Right renal pelvis (tissue), 4 donors: ENCODE measurements at regions not wholly inside any gene's neighbourhood (a gene's known extent, or its start where the extent isn't known, plus 50 kb on each side); places are given as distances from the start of the nearest gene placed in this dataset.
"Not testable (repeated sequence)": the region's sequence is repeated elsewhere in the genome, so short reads cannot be mapped to it uniquely, and the experiment has no call there.

ENCODE experiments used
- DNase-seq, 4 donors: peaks; one replicate each; pipeline ENCODE4 v3.0.0-alpha.2; 2013; ENCODE audit warnings: low read depth in 4 of 4, low spot score in 3 of 4, missing footprints in 1 of 4

DNA sequence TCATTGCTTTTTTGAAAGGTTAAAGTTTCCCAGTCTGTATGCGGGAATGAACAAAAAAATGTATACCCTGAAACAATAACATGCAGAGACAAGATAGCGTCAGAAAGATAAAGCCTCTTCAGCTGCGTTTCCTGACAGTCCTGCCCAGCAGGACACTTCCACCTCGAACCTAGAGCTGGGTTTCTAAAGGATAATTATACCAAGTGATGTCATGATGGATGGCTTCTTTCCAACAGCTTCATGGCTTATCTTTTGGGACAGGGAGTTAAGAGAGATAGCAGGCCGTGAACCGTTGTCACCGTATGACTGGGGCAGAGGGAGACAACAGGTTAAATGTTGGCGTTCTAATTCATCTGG, 267.6 kb upstream of the SGK1 start:
- no peak for DNase-seq

DNA sequence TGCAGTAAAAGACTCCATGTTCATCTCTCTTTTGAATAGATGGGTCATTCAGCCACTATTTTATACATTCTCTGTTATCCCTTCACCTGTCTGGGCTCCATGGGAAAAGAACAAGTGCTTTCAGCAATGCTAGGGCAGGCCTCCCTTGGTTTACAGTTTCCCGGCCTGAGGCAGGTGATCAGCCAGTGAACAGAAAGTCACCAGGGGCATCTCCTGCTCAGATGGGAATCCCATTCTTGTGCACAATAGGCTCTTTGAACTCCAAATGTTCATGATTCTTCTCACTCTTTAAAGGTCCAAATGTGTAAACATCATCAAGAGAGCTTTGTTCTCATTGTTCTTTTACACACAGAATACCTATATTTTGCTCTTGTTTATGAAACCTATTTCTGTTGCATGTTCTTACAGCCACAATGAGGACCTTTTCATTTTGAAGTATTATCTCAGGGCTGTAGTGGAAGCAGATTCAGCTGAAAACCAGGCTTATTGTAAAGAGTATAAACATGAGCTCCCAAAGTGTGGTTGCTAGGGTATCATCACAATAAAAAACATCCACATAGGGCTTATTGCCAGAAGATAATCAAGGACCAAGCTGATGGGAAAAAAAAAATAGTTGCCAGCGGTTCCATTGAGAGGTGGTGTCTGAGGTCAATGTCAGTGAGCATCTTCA, 267.1 kb upstream of the SGK1 start:
- no peak for DNase-seq

DNA sequence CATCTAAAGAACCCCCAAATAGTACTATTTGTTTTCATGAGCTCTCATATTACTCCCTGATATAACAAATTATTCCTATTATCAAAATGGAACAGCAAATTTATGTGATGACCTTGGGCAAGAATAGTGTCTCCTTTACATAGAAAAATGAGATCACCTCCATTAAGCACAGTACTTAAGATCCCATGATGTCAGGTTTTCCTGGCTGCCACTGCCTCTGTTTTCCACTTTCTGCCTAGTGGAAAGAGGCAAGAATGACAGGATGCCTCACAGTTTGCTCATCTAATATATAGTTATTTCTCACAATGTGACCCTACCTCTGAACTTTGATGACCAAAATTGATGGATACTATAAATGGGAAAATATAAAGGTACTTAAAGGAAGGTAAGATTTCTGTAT, 260.1 kb upstream of the SGK1 start:
- no peak for DNase-seq

DNA sequence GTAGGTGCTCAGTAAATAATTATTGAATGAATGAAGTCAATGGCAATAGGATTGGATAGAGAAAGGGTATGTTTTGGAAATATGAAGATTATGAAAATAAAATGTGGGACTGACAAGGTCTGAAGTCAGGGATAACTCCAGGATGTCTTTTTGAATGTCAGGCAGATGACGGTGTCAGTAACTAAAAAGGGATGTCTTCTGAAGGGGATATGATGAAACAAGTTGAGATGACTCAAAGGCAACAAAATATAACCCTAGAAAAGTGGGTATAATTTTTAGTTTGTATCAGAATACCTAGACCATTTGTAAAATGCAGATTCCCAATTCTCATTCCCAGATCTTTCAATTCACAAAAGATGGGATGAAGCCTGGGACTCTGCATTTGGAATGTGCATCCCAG, 257.3 kb upstream of the SGK1 start:
- no peak for DNase-seq

DNA sequence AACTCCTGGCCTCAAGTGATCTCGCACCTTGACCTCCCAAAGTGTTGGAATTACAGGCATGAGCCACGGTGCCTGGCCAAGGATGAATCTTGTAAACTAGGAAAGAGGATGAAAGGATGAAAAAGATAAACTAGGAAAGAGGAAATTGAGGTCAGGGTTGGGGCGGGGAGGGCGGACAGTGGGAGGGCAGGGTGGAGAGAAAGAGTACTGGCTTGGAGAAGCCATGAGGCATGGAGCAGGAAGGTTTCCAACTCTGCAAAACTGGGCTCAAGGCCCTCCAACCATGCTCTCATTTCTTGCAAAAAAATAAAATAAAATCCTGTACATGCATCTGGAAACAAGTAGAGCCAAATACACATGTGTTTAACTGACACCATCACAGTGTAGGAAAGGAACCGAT, 256.6 kb upstream of the SGK1 start:
- no peak for DNase-seq

DNA sequence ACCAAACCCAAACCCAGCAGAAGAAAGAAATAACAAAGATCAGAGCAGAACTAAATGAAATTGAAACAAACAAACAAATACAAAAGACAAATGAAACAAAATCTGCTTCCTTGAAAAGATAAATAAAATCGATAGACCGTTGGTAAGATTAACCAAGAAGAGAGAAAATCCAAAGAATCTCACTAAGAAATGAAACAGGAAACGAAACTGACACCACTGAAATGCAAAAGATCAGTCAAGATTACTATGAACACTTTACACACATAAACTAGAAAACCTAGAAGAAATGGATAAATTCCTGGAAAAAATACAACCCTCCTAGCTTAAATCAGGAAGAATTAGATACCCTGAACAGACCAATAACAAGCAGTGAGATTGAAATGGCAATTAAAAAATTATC, 252.1 kb upstream of the SGK1 start:
- not testable (repeated sequence) for DNase-seq

DNA sequence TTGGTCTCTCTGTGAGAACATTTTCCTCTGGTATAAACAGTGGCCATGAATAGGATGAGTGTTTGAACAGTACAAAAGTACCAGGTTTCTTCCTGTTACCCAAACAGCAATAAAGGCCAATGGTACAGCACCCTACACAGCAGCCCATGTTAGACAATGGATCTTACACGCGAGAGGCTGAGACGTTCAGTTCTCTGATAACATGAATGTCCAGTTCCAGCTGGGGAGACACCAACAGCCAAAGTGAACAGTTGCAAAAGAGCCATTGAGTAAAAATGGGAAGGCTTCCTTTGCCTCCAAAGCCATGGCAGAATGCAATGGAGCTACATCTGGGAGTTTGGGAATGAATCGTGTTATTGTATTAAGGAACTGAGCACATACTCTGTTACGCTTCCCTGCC, 246.8 kb upstream of the SGK1 start:
- DNase-seq = no peak

DNA sequence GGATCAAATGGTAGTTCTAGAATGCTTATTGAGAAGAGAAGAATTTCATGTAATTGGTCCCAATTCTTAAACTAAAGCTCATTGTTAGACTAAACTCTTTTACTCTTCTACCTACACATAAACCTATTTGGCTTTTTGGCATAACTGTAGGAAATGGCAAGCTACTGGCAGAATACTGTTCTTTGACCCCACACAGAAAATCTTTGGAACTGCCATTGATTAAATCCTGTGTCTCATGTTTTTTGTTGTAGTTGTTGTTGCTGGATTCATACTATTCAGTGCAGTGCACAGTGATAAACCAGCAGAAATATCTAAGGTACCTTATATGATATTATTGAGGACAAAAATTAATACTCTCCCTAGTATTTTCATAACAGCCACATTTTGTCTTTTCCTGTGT, 242.1 kb upstream of the SGK1 start:
- no peak for DNase-seq

DNA sequence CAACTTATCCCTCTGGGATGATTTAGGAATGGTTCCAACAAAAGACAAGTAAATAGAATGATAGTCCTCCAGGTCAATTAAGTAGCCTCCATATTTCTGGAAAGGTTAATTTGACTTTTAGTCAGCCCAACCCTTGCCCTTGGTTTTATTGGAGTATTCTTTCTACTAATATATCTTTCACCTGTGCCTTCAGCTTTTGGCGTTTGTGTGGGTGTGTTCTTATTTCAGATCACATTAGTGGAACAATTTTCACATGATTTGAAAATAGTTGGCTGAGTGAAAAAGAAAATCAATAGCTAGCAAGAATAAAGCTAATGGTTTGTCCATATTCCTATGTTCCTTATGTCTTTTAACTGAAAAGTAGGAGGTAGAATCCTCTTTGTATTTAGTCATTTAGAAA, 239.6 kb upstream of the SGK1 start:
- no peak for DNase-seq

DNA sequence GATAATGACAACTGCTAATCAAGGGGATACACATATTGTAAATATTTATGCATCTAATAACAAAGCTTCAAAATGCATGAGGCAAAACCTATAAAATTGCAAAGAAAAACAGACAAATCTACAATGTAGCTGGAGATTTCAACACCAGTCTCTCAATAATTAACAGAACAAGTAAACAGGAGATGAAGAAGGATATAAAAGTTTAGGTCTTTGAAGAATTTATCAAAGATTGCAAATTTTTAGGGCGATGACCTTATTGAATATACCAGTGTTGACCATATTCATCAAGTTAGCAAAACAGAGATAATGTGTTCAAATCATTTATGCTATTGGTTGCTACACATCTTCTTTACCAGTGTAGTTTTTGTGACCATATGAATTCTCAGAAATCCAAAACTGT, 237.8 kb upstream of the SGK1 start:
- no peak for DNase-seq

DNA sequence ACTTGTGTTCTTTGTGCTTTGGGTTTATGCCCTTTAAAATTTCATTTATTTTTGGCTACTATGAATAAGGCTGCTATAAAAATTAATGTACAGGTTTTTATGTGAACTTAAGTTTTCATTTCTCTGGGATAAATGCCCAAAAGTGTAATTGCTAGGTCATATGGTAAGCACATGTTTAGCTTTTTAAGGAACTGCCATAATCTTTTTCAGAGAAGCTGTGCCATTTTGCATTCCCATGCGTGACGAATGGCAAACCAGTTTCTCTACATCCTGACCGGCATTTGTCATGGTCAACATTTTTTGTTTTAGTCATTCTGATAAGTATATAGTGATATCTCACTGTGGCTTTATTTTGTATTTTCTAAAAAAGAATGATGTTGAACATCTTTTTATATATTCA, 236.0 kb upstream of the SGK1 start:
- no peak for DNase-seq

DNA sequence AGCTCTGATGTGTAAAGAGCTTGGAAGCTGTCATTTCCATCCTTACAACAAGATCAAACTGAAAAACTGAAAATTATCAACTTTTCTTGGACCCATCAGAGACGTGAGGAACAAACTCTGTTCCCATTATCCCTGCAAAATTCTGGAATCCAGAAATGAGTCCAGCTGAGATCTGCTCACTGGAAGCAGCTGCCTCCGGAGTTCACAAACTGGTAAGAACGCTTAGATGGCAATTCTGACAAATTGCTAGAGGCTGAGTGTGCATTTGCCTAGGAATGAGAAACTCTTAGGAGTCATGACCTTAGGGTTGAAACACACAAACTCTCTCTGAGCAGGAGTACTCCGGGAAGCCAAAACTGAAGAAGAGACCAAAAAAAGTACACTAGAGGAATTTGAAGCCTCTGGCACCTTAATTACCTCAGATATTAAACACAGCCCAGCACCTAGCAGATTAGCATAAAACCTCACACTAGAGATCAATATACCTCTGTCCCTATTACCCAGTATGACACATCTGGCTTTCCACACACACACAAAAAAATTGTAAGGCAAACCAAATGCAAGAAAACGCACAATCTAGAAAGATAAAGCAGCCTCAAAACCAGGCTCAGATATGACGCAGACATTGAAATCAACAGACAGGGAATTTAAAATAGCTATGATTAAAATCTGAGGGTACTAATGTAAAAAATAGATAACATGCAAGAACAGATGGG, 233.5 kb upstream of the SGK1 start:
- DNase-seq = no peak

DNA sequence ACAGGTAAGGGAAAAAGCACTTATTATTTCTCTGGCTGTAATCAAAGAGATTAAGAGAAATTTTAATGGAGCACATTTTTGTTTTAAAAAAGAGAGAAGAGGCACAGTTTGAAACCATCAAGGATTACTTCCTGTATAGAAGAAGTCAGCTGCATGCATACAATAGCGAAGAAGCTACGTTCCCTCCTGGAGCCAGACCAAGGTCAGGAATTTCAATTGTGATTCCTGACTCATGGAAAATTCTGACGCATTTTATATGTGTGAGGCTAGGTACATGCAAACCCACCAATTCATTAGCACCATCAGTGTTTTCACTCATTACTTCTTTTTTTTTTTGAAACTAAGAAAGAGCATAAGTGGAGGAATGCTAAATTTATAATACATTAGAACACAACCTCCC, 232.7 kb upstream of the SGK1 start:
- DNase-seq = no peak

DNA sequence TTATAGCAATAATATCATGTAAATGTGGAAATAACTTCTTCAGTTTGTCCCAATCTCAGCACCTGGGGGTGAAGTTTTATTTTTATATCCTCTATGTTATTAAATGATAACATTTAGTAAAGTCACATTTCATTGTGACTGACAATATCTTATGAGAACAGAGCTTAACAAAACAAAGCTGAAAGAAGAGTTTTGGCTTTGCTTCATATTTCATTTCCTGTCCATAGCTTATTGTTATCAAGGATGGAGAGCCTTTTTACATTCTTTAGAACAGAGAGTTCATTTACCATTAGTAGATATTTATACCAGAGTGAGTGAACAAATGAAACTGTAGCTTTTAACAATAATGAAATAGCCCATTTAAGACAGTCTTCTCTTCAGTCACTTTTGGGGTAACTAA, 231.9 kb upstream of the SGK1 start:
- DNase-seq = no peak

DNA sequence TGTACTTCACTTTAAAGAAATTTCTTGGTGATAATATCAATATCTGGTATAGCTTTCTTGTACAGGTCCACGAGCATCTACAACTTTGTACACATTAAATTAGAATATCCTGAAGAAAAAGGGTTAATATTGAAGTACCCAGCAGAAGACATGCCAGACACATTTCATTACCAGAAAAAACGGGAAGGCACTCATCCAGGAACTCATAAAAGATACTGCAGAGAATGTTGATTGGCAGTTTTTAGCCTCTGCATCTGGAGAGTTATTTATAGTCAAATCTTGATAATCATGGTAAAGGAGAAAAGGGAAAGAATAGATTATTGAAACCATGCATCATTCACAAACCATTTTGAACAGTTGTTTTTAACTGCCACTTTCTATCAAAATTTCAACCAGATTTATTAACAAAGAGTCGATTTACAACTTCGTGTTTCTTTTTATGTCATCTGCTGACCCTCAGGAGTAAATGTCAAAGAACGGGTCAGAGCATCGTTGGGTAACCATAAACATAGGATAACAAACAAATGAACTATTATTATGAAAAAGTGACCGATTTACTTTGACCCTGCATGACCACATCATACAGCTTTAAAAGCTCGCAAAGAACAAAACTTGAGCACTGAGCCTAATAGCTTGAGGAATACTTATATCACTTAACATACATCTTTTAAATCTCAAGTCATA, 229.2 kb upstream of the SGK1 start:
- DNase-seq = no peak

DNA sequence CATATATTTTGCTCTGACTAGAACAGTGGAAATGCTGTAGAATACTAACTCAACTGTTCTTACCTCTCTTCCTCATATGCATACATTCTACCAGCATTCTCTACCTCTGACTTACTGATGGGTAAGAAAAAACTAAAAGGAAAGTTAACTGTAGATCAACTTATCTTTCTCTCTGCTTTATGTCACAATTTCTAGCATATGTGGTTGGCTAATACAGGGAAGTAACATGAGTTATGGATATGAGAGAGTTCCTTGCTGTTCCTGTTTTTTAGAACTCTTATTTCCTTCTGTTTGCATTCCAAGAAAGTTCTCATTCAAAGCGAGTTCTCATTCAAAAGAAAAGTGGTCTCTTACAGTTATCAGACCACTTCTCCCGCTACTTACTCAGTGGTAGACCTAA, 226.8 kb upstream of the SGK1 start:
- DNase-seq = no peak

DNA sequence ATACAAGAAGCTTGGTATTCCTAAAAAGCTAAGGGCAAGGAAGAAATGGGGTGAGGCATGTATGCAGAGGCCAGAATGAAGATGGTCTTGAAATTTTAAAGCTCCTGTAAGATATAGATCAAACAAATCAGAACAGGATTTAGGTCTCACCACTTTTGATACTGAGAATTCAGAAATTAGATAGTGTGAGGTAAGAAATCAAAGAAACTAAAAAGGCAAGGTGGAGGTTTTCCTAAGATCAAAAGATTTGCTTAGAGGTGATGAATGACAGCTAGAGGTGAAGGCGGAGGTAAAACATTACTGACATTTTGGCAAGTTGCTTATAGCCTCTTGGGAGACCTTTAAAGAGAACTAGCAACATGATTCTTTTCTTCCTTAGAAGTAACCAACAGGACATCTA, 225.2 kb upstream of the SGK1 start:
- no peak for DNase-seq

DNA sequence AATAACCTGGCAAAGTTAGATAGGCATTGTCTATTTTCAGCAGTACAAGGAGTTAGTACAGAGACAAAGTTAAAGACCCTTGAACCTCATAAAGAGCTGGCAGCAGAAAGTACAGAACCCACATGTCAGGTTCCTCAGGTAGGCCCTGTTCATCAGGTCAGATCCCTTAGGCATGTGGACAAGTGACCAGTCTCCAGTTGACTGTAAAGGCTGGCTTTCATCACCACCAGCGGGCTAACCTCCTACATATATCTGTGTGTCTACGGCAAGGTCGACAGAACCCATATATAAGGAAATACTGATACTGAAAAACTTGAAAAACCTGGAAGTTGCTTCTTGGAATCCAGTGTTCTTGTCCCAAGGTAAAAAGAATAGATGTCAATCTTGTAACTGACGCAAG, 223.1 kb upstream of the SGK1 start:
- no peak for DNase-seq

DNA sequence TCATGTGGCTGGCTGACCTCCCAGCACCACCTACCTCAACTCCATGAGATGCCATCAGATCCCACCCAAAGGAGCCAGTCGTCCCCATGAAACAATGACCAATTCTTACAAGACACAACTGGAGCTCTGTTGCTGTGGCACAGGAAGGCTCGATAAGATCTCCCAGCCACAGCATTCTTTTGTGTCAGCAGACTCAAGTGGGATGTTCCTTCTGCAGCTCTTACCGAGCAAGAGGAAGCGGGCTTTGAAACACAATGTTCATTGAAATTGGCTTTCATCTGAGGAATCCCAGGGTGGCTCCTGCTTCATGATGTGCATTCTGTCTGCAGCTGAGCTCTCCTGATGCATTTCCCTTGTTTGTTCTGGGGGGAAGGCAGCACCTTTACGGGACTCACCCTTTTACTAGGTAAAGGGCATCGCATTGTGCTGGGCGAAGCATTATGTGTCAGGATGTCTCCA, 222.0 kb upstream of the SGK1 start:
- DNase-seq = no peak

DNA sequence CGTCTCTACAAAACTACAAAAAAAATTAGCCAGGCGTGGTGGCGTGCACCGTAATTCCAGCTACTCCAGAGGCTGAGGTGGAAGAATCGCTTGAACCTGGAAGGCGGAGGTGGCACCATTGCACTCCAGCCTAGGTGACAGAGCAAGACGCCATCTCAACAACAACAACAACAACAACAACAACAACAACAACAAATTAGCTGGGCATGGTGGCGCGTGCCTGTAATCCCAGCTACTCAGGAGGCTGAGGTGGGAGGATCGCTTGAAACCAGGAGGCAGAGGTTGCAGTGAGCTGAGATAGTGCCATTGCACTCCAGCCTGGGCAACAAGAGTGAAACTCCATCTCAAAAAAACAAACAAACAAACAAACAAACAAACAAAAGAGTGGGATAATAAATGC, 219.9 kb upstream of the SGK1 start:
- DNase-seq = not testable (repeated sequence)

DNA sequence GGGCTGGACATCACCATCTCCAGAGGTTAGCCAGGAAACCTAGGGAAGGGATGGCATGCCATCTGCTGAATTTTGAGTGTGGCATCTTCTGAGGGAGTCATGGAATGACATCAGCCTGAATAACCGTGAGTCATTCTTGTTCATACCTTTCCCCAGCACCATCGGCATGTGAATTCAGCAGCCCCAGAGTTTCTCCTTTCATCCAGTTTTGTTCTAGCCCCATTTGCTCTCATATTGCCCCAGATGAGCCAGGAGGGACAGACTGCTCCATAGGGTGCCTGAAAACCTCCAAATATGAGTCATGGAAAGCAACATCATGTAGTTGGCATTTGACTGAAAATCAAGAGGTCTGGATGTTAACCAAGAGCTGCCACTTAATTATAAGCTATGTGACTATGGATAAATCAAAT, 219.2 kb upstream of the SGK1 start:
- no peak for DNase-seq

DNA sequence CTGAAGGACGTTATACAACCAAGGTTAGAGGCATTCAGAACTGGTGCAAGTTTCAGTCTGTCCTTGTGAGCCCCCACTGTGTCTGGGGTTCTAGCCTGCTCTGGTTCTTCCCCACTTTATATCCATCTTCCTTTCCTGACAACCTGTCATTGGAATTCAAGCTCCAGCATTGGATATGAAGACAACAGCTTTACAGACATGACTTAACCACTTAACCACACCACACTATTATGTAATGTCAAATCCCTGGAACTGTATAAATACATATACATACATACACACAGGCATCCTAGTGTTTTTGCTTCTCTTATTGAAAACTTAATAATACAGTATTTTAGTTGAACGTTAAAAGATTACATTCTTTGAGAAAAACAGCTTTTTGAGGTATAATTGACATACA, 217.9 kb upstream of the SGK1 start:
- no peak for DNase-seq
